ENCODE measurements at regions not wholly inside any gene's neighbourhood (a gene's known extent, or its start where the extent isn't known, plus 50 kb on each side); places are given as distances from the start of the nearest gene placed in this dataset.

DNA sequence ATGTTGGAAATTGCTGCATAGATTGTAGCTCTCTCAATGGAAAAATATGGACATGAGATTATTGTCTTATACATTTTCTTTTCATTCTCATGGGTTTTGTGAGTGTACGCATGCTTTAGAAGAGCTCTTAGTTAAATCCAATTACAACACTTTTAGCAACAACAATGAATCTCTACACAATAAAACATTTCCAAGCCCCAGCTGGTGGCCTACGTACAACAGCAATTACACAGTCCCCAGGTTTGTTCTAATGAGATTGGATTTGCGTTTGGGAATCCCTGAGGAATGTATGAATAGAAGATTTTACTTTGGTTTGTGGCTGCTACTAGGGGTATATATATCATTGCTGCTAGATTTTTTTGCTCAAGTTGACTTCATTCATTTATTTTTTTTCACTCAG, 98.6 kb downstream of the FHDC1 start:
- Histone ChIP-seq H3K4me3 (ENCODE audit: low read depth, low read length) (no peak overlapping the region), H3K27ac (ENCODE audit: low read depth, low read length) (no peak overlapping the region), H3K36me3 (ENCODE audit: control insufficient read depth, insufficient read depth, low read length) (no peaks in the 10 kb centered on the region), H3K9me3 (ENCODE audit: control insufficient read depth, insufficient read depth, low read depth, low read length) (peaks cover 15% of the 10 kb centered on the region), H3K9ac (ENCODE audit: low read length) (no peak overlapping the region), H3K4me1 (ENCODE audit: control insufficient read depth, insufficient read depth, low read length) (peaks cover 7% of the 10 kb centered on the region), H3K27me3 (ENCODE audit: control insufficient read depth, insufficient read depth, low read length) (no peaks in the 10 kb centered on the region)

DNA sequence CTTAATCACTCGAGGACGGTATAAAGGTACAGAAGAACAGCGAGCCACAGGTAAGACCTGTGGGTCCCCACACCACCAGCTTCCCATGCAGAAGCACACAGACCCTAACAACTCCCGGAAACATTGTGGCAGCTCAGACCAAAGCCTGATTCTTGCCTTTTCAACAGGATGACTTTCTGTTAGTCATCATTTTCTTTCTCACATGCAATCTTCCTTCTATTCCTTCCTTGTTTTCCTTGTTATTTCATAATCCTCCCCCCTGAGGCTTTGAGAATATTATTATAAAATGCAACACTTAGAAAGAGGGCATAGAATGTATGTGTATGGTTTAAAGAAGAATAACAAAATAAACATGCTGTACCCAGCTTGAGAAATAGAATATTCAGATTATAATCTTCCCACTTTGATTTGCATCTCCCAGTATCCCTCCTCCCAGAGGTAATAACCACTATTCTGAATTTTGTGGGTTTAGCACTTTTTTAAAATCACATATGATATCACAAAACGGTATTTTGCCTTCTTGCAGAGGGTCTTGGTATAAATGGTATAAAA, 100.9 kb downstream of the FHDC1 start:
- H3K27ac ChIP-seq (ENCODE audit: low read depth, low read length) = no peak overlapping the region
- no peaks in the 10 kb centered on the region for H3K36me3 ChIP-seq (ENCODE audit: control insufficient read depth, insufficient read depth, low read length)
- no peak overlapping the region for H3K9ac ChIP-seq (ENCODE audit: low read length)
- H3K9me3 ChIP-seq (ENCODE audit: control insufficient read depth, insufficient read depth, low read depth, low read length) = peaks cover 13% of the 10 kb centered on the region
- no peak overlapping the region for H3K4me3 ChIP-seq (ENCODE audit: low read depth, low read length)
- H3K27me3 ChIP-seq (ENCODE audit: control insufficient read depth, insufficient read depth, low read length) = no peaks in the 10 kb centered on the region
- H3K4me1 ChIP-seq (ENCODE audit: control insufficient read depth, insufficient read depth, low read length) = peaks cover 7% of the 10 kb centered on the region

DNA sequence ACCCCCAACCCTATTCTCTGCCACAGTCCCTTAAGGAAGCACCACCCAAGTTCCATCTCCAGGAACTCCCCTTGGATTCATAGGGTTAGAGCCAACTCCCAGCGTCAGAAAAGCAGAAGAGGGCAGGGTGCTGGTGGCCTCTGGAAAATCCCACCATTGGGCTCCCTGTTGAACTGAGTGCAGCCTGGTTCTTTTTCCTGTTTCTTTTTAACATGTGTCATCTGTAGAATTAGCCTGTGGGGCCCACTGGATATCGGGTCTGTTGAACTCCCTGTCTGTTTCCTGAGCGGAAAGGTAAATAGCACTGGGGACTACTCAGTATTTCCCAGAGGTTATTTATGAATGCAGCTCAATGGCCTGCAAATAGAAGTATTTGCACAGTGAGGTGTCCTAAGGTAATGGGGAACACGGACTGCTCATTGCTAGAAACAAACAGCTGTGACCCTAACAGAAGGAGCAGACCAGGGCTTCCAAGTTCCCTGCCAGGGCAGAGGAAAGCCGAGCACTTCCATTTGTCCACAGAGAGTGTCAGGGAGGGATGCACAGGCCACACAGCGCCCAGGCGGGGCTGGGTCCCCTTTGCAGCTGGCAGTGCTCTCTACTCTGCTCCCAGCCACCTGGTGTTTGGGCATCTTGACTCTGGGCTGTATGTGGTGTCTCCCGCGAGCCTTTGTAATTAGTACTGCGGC, 102.6 kb downstream of the FHDC1 start:
- H3K9ac ChIP-seq (ENCODE audit: low read length) = no peak overlapping the region
- no peak overlapping the region for H3K4me3 ChIP-seq (ENCODE audit: low read depth, low read length)
- H3K9me3 ChIP-seq (ENCODE audit: control insufficient read depth, insufficient read depth, low read depth, low read length) = peaks cover 13% of the 10 kb centered on the region
- H3K27me3 ChIP-seq (ENCODE audit: control insufficient read depth, insufficient read depth, low read length) = no peaks in the 10 kb centered on the region
- no peaks in the 10 kb centered on the region for H3K36me3 ChIP-seq (ENCODE audit: control insufficient read depth, insufficient read depth, low read length)
- peaks cover 7% of the 10 kb centered on the region for H3K4me1 ChIP-seq (ENCODE audit: control insufficient read depth, insufficient read depth, low read length)
- H3K27ac ChIP-seq (ENCODE audit: low read depth, low read length) = no peak overlapping the region

DNA sequence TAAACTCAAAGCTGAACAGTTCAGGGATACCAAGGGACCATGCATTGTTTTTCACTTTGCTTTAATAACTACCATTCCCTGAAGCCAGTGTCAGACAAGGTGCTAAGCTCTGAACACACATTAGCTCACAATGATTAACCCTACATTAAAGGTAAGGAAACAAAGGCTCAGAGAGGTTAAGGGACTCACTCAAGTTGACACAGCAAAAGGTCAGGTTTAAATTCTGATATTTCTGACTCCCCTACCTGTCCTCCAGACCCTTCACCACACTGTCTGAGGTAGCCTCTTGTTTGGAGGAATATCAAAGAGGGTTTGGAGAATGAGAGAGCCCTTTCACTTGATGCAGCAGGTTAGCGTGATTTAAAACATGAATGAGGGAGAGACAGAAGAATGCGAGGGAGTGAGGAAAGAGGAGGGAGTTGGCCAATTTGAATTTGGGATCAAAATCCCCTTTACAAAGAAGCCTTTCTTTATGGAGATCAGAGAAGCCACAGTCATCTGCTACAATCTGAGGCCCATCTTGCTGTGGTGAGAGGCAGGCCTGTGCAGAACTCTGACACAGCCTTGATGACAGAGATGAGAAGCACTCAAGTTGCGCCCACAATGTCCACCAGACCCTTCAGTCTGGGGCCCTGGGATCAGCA, 103.5 kb downstream of the FHDC1 start:
- Histone ChIP-seq H3K27me3 (ENCODE audit: control insufficient read depth, insufficient read depth, low read length) (no peaks in the 10 kb centered on the region), H3K4me1 (ENCODE audit: control insufficient read depth, insufficient read depth, low read length) (peaks cover 7% of the 10 kb centered on the region), H3K9ac (ENCODE audit: low read length) (no peak overlapping the region), H3K36me3 (ENCODE audit: control insufficient read depth, insufficient read depth, low read length) (no peaks in the 10 kb centered on the region), H3K4me3 (ENCODE audit: low read depth, low read length) (no peak overlapping the region), H3K27ac (ENCODE audit: low read depth, low read length) (no peak overlapping the region), H3K9me3 (ENCODE audit: control insufficient read depth, insufficient read depth, low read depth, low read length) (peaks cover 13% of the 10 kb centered on the region)

DNA sequence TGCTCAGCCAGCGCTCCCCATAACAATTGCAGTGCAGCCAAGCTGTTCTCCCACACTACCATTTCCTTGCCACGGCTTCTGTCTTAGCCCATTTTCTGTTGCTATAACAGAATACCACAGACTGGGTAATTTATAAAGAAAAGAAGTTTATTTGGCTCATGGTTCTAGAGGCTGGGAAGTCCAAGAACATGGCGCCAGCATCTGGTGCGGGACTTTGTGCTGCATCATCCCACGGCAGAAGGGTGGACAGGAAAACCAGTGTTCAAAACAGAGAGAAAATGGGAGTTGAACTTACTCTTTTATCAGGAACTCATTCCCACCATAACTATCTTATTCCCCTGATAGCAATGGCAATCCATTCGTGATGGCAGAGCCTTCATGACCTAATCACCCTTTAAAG, 104.6 kb downstream of the FHDC1 start:
- Histone ChIP-seq H3K9ac (ENCODE audit: low read length) (no peak overlapping the region), H3K27ac (ENCODE audit: low read depth, low read length) (no peak overlapping the region), H3K27me3 (ENCODE audit: control insufficient read depth, insufficient read depth, low read length) (no peaks in the 10 kb centered on the region), H3K4me3 (ENCODE audit: low read depth, low read length) (no peak overlapping the region), H3K36me3 (ENCODE audit: control insufficient read depth, insufficient read depth, low read length) (no peaks in the 10 kb centered on the region), H3K4me1 (ENCODE audit: control insufficient read depth, insufficient read depth, low read length) (peaks cover 7% of the 10 kb centered on the region), H3K9me3 (ENCODE audit: control insufficient read depth, insufficient read depth, low read depth, low read length) (peaks cover 13% of the 10 kb centered on the region)

DNA sequence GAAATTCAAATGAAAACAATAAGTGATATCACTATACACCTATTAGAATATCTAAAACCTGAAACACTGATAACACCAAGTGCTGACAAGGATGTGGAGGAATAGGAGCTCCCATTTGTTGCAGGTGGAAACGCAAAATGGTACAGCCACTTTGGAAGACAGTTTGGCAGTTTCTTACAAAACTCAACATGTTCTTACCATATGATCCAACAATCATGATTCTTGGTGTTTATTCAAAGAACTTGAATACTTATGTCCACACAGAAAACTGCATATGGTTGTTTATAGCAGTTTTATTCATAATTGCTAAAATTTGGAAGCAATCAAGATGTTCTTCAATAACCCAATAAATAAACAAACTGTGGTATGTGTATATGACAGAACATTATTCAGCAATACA, 107.9 kb downstream of the FHDC1 start:
- H3K36me3 ChIP-seq (ENCODE audit: control insufficient read depth, insufficient read depth, low read length) = no peaks in the 10 kb centered on the region
- H3K9me3 ChIP-seq (ENCODE audit: control insufficient read depth, insufficient read depth, low read depth, low read length) = peaks cover 13% of the 10 kb centered on the region
- no peak overlapping the region for H3K9ac ChIP-seq (ENCODE audit: low read length)
- peaks cover under 1% of the 10 kb centered on the region; the same call in 1 of the 2 replicates for H3K4me1 ChIP-seq (ENCODE audit: control insufficient read depth, insufficient read depth, low read length)
- no peaks in the 10 kb centered on the region for H3K27me3 ChIP-seq (ENCODE audit: control insufficient read depth, insufficient read depth, low read length)
- no peak overlapping the region for H3K27ac ChIP-seq (ENCODE audit: low read depth, low read length)
- no peak overlapping the region for H3K4me3 ChIP-seq (ENCODE audit: low read depth, low read length)

DNA sequence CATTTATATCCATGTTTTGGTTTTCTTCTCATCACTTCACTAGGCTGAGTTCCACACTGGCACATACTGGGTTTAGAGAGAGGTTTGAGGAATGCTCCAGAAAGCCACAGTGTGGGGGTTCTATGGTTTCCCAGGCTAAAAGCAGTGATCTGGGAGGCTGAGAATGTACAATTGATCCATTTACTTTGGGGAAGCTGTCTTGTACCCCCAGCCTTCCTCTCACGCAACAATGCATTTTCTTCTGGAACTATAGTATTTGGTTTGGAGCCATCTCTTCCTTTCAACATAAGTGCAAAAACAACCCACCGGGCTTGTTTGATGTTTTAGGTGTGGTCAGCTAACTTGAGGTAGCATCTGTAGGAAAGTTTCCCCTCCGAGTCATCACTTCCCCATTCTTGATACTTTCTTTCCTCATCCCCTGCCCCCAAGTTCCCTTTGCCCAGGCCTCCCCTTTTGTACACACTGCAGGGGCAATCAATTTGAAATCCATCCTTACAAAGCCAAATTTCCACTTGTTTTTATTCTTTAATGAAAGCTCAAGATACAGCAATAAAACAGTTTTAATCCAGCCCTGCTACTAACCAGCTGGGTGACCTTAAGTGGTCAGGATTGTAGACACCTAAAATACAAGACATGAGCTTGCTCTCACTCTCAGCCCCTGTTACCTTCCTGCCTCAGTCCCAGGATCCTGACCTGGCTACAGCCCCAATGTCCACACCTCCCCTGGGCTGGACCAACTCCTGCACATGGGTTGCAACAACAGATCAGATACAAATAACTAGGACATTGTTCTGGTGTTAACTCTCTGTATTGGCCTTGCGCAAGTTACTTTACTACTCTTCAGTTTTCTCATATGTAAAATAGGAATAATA, 109.2 kb downstream of the FHDC1 start:
- H3K9me3 ChIP-seq (ENCODE audit: control insufficient read depth, insufficient read depth, low read depth, low read length) = peaks cover 13% of the 10 kb centered on the region
- H3K4me3 ChIP-seq (ENCODE audit: low read depth, low read length) = no peak overlapping the region
- no peaks in the 10 kb centered on the region for H3K27me3 ChIP-seq (ENCODE audit: control insufficient read depth, insufficient read depth, low read length)
- H3K36me3 ChIP-seq (ENCODE audit: control insufficient read depth, insufficient read depth, low read length) = no peaks in the 10 kb centered on the region
- H3K9ac ChIP-seq (ENCODE audit: low read length) = no peak overlapping the region
- H3K27ac ChIP-seq (ENCODE audit: low read depth, low read length) = no peak overlapping the region
- no peaks in the 10 kb centered on the region for H3K4me1 ChIP-seq (ENCODE audit: control insufficient read depth, insufficient read depth, low read length)

DNA sequence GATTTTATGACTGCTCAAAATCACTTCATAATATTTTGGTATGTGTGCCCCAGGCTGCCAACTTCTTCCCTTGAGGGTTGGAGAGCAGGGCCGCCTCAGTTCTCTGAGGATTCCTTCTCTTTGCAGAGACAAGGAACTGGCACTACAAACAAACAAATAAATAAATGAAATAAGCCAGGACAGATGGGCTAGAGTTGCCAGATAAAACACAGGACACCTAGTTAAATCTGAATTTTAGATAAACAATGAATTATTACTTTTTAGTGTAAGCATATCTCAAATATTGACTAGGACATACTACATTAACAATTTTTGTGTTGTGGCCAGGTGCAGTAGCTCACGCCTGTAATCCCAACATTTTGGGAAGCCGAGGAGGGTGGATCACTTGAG, 122.5 kb downstream of the FHDC1 start:
- Histone ChIP-seq H3K9me3 (ENCODE audit: control insufficient read depth, insufficient read depth, low read depth, low read length) (no peaks in the 10 kb centered on the region), H3K36me3 (ENCODE audit: control insufficient read depth, insufficient read depth, low read length) (no peaks in the 10 kb centered on the region), H3K27me3 (ENCODE audit: control insufficient read depth, insufficient read depth, low read length) (no peaks in the 10 kb centered on the region), H3K27ac (ENCODE audit: low read depth, low read length) (no peak overlapping the region), H3K9ac (ENCODE audit: low read length) (no peak overlapping the region), H3K4me1 (ENCODE audit: control insufficient read depth, insufficient read depth, low read length) (no peaks in the 10 kb centered on the region), H3K4me3 (ENCODE audit: low read depth, low read length) (no peak overlapping the region)

DNA sequence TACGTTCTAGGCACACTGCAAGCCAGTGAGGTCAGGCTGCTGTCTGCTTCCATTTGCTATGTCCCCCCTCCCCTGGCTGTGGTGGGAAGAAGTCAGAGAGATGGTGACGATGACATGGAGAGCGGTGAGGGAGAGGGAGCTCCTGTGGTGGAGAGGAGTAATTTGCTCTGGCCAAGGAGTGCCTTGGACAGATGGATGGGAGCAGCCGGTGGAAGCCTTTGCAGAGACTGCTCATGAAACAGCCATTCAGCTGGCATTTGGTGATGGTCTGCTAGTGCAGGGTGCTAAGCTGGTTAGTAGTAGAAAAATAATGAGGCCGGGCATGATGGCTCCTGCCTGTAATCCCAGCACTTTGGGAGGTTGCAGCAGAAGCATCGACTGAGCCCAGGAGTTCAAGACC, 124.1 kb downstream of the FHDC1 start:
- Histone ChIP-seq H3K27me3 (ENCODE audit: control insufficient read depth, insufficient read depth, low read length) (no peaks in the 10 kb centered on the region), H3K9me3 (ENCODE audit: control insufficient read depth, insufficient read depth, low read depth, low read length) (no peaks in the 10 kb centered on the region), H3K27ac (ENCODE audit: low read depth, low read length) (no peak overlapping the region), H3K4me3 (ENCODE audit: low read depth, low read length) (no peak overlapping the region), H3K36me3 (ENCODE audit: control insufficient read depth, insufficient read depth, low read length) (no peaks in the 10 kb centered on the region), H3K4me1 (ENCODE audit: control insufficient read depth, insufficient read depth, low read length) (peaks cover 9% of the 10 kb centered on the region; the same call in 1 of the 2 replicates), H3K9ac (ENCODE audit: low read length) (no peak overlapping the region)

DNA sequence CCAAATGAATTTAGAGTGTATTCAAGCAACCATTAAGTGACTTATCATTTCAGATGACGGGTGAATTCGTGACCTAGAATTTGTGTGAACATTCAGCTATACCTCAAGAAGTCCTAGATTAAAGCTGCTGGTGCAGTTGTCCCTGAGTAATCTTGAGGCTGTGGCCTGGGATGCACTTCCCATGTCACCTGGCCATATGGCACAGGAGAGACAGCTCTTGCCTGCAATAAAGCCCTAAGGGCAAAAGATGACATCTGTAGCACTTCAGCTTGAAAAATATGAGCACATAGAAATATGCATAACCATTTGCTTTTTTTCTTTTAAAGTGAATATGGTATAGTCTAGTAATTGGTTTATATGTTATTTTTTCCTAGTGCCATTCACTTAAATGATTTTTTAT, 125.8 kb downstream of the FHDC1 start:
- Histone ChIP-seq H3K36me3 (ENCODE audit: control insufficient read depth, insufficient read depth, low read length) (no peaks in the 10 kb centered on the region), H3K4me3 (ENCODE audit: low read depth, low read length) (no peak overlapping the region), H3K27ac (ENCODE audit: low read depth, low read length) (no peak overlapping the region), H3K4me1 (ENCODE audit: control insufficient read depth, insufficient read depth, low read length) (peaks cover 9% of the 10 kb centered on the region; the same call in 1 of the 2 replicates), H3K27me3 (ENCODE audit: control insufficient read depth, insufficient read depth, low read length) (no peaks in the 10 kb centered on the region), H3K9me3 (ENCODE audit: control insufficient read depth, insufficient read depth, low read depth, low read length) (no peaks in the 10 kb centered on the region), H3K9ac (ENCODE audit: low read length) (no peak overlapping the region)
